Neural progenitor cell (in vitro differentiated cells): ENCODE measurements at regions not wholly inside any gene's neighbourhood (a gene's known extent, or its start where the extent isn't known, plus 50 kb on each side); places are given as distances from the start of the nearest gene placed in this dataset.

Source experiments
- EZH2 ChIP-seq: fragments of 200-600 bp; sonication (generic); IDR thresholded peaks from 2 replicates; pipeline ENCODE4 v1.6.1; 2017; ENCODE audit warnings: antibody characterized with exemption, mild to moderate bottlenecking, moderate library complexity
- TF ChIP-seq, protein P1 (sequence below): fragments of 200-600 bp; sonication (generic); IDR thresholded peaks from 2 replicates; pipeline ENCODE4 v1.5.1; 2017; ENCODE audit warnings: antibody characterized with exemption, mild to moderate bottlenecking

GRCh38 chr6:8506126-8506525 is 70.8 kb upstream of the SLC35B3 start:
- TF ChIP-seq, protein P1, sequence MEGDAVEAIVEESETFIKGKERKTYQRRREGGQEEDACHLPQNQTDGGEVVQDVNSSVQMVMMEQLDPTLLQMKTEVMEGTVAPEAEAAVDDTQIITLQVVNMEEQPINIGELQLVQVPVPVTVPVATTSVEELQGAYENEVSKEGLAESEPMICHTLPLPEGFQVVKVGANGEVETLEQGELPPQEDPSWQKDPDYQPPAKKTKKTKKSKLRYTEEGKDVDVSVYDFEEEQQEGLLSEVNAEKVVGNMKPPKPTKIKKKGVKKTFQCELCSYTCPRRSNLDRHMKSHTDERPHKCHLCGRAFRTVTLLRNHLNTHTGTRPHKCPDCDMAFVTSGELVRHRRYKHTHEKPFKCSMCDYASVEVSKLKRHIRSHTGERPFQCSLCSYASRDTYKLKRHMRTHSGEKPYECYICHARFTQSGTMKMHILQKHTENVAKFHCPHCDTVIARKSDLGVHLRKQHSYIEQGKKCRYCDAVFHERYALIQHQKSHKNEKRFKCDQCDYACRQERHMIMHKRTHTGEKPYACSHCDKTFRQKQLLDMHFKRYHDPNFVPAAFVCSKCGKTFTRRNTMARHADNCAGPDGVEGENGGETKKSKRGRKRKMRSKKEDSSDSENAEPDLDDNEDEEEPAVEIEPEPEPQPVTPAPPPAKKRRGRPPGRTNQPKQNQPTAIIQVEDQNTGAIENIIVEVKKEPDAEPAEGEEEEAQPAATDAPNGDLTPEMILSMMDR: no peak
- no peak for TF ChIP-seq EZH2
